BLaER1 (cell line): ENCODE measurements at regions not wholly inside any gene's neighbourhood (a gene's known extent, or its start where the extent isn't known, plus 50 kb on each side); places are given as distances from the start of the nearest gene placed in this dataset.

ENCODE experiments used
- H3K27ac ChIP-seq: shearing (Covaris generic); formaldehyde crosslinking; 2 replicates; pipeline ENCODE4 v1.8.1; 2022
- H3K27me3 ChIP-seq: shearing (Covaris generic); formaldehyde crosslinking; 2 replicates; pipeline ENCODE4 v1.8.1; 2022
- H3K36me3 ChIP-seq: shearing (Covaris generic); formaldehyde crosslinking; 2 replicates; pipeline ENCODE4 v1.8.1; 2022
- H3K4me1 ChIP-seq: shearing (Covaris generic); formaldehyde crosslinking; 2 replicates; pipeline ENCODE4 v1.8.1; 2022
- H3K4me2 ChIP-seq: shearing (Covaris generic); formaldehyde crosslinking; 2 replicates; pipeline ENCODE4 v1.8.1; 2022
- H3K4me3 ChIP-seq: shearing (Covaris generic); formaldehyde crosslinking; 2 replicates; pipeline ENCODE4 v1.8.1; 2022
- H3K9ac ChIP-seq: shearing (Covaris generic); formaldehyde crosslinking; 2 replicates; pipeline ENCODE4 v1.8.1; 2022
- H3K9me3 ChIP-seq: shearing (Covaris generic); formaldehyde crosslinking; 2 replicates; pipeline ENCODE4 v1.8.1; 2022
- H4K20me1 ChIP-seq: shearing (Covaris generic); formaldehyde crosslinking; 2 replicates; pipeline ENCODE4 v1.8.1; 2022
- Cebpa-rat ChIP-seq: shearing (Covaris generic); IDR thresholded peaks from 2 replicates; pipeline ENCODE4 v1.8.1; 2022

DNA sequence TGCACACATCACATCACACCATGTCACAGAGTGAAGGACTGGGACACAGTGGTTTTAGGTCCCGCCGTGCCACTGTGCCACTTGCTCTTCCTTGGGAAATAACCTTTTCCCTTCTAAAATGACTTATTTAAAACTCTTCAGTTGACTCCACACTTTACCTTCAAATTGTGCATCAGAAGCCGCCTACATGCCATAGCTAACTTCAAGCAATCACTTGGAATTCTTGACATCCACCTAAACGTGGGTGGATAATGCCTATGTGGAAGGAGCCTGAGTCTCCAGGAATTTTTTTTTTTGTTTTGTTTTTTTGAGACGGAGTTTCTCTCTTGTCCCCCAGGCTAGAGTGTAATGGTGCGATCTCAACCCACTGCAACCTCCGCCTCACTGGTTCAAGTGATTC lies 777.4 kb upstream of the TENM3 start:
- no peaks in the 10 kb centered on the region for H4K20me1 ChIP-seq
- no peaks in the 10 kb centered on the region for H3K36me3 ChIP-seq
- H3K9ac ChIP-seq, result no peak overlapping the region
- H3K4me1 ChIP-seq, result 0 out of 2 replicates have a peak, but pooled peaks cover 4% of the 10 kb centered on the region
- no peaks in the 10 kb centered on the region for H3K9me3 ChIP-seq
- H3K27ac ChIP-seq, result no peak overlapping the region
- TF ChIP-seq Cebpa-rat, result no peak
- H3K27me3 ChIP-seq, result no peaks in the 10 kb centered on the region
- no peak overlapping the region for H3K4me2 ChIP-seq
- H3K4me3 ChIP-seq, result no peak overlapping the region

GRCh38 chr4:181468451-181468850 lies 774.8 kb upstream of the TENM3 start:
- no peaks in the 10 kb centered on the region for H3K27me3 ChIP-seq
- H3K4me3 ChIP-seq, result no peak overlapping the region
- no peaks in the 10 kb centered on the region for H4K20me1 ChIP-seq
- no peak overlapping the region for H3K27ac ChIP-seq
- H3K4me1 ChIP-seq, result 0 out of 2 replicates have a peak, but pooled peaks cover 4% of the 10 kb centered on the region
- H3K9ac ChIP-seq, result no peak overlapping the region
- no peaks in the 10 kb centered on the region for H3K9me3 ChIP-seq
- H3K4me2 ChIP-seq, result no peak overlapping the region
- H3K36me3 ChIP-seq, result no peaks in the 10 kb centered on the region
- TF ChIP-seq Cebpa-rat, result no peak

DNA sequence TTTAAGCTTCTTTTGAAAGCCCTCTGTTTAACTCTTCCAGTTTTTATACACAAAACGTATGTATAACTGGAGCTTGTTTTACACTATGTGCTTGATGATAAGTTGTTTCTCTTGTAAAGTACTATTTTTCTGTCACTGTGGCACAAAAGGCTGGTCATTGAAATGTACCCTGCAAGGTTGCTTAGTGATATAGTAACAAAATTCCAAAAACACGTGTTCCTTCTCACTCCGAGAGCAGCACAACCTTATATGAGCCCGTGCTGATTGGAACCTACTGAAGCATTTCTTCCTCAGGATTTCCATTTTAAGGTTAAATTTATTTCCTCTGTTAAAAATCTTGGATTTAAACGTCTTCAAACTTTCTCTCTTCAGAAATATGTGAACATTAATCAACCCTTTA lies 772.9 kb upstream of the TENM3 start:
- H3K4me3 ChIP-seq, result no peak overlapping the region
- H4K20me1 ChIP-seq, result no peaks in the 10 kb centered on the region
- no peak overlapping the region for H3K4me2 ChIP-seq
- no peaks in the 10 kb centered on the region for H3K9me3 ChIP-seq
- H3K9ac ChIP-seq, result no peak overlapping the region
- no peak for TF ChIP-seq Cebpa-rat
- 0 out of 2 replicates have a peak, but pooled peaks cover 4% of the 10 kb centered on the region for H3K4me1 ChIP-seq
- no peaks in the 10 kb centered on the region for H3K36me3 ChIP-seq
- H3K27ac ChIP-seq, result no peak overlapping the region
- no peaks in the 10 kb centered on the region for H3K27me3 ChIP-seq

DNA sequence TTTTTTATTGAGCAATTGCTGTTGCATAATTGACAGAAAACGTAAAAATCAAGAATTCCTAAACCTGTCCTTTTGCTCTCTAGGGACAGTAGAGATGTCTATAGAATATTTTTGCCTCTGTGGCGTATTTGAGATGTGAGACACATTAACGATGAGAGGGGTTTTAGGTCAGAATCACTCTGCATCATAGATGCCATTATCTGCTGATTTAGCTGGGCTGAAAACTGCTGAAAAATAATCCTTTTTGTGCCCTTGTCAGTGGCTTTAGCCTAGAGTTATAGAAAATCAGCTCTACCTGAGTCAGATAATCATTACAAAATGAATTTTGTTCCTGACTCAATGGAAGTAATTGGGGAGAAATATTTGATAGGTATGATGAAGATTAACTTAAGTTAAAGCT lies 767.8 kb upstream of the TENM3 start:
- Histone ChIP-seq H3K9ac (no peak overlapping the region), H3K36me3 (no peaks in the 10 kb centered on the region), H3K4me2 (no peak overlapping the region), H3K27ac (no peak overlapping the region), H3K4me3 (no peak overlapping the region), H3K9me3 (no peaks in the 10 kb centered on the region), H3K4me1 (0 out of 2 replicates have a peak, but pooled peaks cover 2% of the 10 kb centered on the region), H4K20me1 (no peaks in the 10 kb centered on the region), H3K27me3 (no peaks in the 10 kb centered on the region)
- no peak for TF ChIP-seq Cebpa-rat

DNA sequence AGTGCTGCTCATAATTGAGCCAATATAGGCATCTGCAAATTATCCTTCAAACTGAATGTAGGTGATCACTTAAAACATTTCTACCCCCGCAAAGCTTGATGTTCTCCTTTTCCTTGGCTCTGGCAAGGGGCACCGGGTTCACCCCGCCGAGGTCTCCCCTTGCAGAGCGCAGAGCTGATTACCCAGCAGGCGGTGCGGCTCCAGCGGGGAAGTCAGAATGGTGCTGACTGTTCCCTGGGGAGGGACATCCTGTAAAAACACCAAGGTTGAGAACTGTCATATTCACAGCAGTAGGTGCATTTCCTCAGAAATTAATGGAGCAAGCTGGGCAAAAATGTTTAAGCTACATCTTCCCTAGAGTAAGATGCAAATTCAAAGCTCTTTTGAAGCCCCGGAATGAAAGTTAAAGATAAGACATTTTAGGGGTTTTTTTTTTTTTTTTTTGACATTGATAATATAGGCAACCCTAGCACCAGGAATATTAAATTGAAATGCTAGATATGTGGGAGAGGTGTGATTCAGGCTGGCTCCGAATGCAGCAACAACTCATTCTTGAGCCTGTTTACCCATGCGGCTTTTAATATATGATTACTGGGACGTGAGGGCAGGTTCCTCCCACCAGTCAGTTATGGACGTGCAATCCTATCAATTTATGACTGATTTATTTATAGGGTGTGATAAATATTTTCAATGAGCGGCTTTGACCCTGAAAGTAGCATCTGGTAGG lies 767.3 kb upstream of the TENM3 start:
- TF ChIP-seq Cebpa-rat, result no peak
- no peak overlapping the region for H3K4me3 ChIP-seq
- H4K20me1 ChIP-seq, result no peaks in the 10 kb centered on the region

DNA sequence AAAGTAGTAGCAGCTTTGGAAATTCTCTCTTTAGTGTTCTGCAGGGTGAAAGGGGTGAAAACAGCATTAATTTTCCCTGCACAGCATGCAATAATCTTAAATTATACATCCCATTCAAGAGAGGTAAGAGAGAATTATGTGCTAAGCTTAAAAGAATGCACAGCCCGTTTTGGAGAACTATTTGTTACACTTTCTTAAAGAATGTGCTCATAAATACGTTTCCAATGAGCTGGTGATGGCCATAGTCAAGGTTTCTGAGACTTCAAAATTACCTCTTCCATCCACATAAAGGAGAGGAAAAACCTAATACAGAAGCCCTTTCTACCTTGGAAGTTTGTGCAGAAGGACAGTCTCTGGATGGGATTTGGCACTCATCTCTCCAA lies 766.7 kb upstream of the TENM3 start:
- TF ChIP-seq Cebpa-rat, result no peak
- Histone ChIP-seq H3K27me3 (no peaks in the 10 kb centered on the region), H3K36me3 (no peaks in the 10 kb centered on the region), H3K4me1 (no peaks in the 10 kb centered on the region), H4K20me1 (no peaks in the 10 kb centered on the region), H3K9me3 (no peaks in the 10 kb centered on the region), H3K27ac (no peak overlapping the region), H3K9ac (no peak overlapping the region), H3K4me3 (no peak overlapping the region), H3K4me2 (no peak overlapping the region)

More for the DNA sequence above, 767.3 kb upstream of the TENM3 start:
- H3K27me3 ChIP-seq, result no peaks in the 10 kb centered on the region
- H3K4me2 ChIP-seq, result no peak overlapping the region
- no peaks in the 10 kb centered on the region for H3K36me3 ChIP-seq
- no peaks in the 10 kb centered on the region for H3K4me1 ChIP-seq
- no peak overlapping the region for H3K27ac ChIP-seq
- H3K9me3 ChIP-seq, result no peaks in the 10 kb centered on the region
- no peak overlapping the region for H3K9ac ChIP-seq

DNA sequence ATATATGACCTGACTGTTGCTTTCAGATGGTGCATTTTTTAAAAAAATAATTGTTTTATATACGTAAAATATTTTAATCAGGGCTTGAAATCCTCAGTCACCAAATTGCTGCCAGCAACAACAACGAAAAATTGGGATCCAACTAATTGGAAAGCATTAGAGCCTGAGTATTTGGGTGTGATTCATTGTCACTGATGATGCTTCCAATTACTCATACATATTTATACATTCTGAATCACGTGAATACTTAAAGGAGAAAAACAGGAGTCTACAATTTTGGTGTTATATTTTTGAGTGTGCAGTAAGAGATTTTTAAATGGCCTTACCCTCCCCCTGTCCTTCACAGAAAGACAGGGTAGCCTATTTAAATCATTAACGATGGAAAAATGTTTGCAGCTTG lies 765.6 kb upstream of the TENM3 start:
- TF ChIP-seq Cebpa-rat, result no peak
- no peaks in the 10 kb centered on the region for H4K20me1 ChIP-seq
- no peaks in the 10 kb centered on the region for H3K9me3 ChIP-seq
- no peaks in the 10 kb centered on the region for H3K4me1 ChIP-seq
- no peak overlapping the region for H3K9ac ChIP-seq
- no peaks in the 10 kb centered on the region for H3K36me3 ChIP-seq
- H3K4me2 ChIP-seq, result no peak overlapping the region
- H3K27ac ChIP-seq, result no peak overlapping the region
- H3K4me3 ChIP-seq, result no peak overlapping the region
- no peaks in the 10 kb centered on the region for H3K27me3 ChIP-seq

- no peak for TF ChIP-seq Cebpa-rat
- Histone ChIP-seq H3K27me3 (no peaks in the 10 kb centered on the region), H3K4me1 (no peaks in the 10 kb centered on the region), H3K9ac (no peak overlapping the region), H4K20me1 (no peaks in the 10 kb centered on the region), H3K27ac (no peak overlapping the region), H3K36me3 (no peaks in the 10 kb centered on the region), H3K4me3 (no peak overlapping the region), H3K4me2 (no peak overlapping the region), H3K9me3 (no peaks in the 10 kb centered on the region)
Observed at GRCh38 chr4:181478656-181479055, 764.5 kb upstream of the TENM3 start.

GRCh38 chr4:181479141-181479540 lies 764.1 kb upstream of the TENM3 start:
- Histone ChIP-seq H4K20me1 (no peaks in the 10 kb centered on the region), H3K9ac (no peak overlapping the region), H3K4me3 (no peak overlapping the region), H3K4me2 (no peak overlapping the region), H3K4me1 (no peaks in the 10 kb centered on the region), H3K27me3 (no peaks in the 10 kb centered on the region), H3K27ac (no peak overlapping the region), H3K9me3 (no peaks in the 10 kb centered on the region), H3K36me3 (no peaks in the 10 kb centered on the region)
- TF ChIP-seq Cebpa-rat, result no peak

GRCh38 chr4:181484396-181484795 lies 758.8 kb upstream of the TENM3 start:
- H3K9ac ChIP-seq, result no peak overlapping the region
- H3K4me3 ChIP-seq, result no peak overlapping the region
- H3K4me1 ChIP-seq, result no peaks in the 10 kb centered on the region
- no peak for TF ChIP-seq Cebpa-rat
- no peaks in the 10 kb centered on the region for H3K9me3 ChIP-seq
- H4K20me1 ChIP-seq, result no peaks in the 10 kb centered on the region
- H3K27me3 ChIP-seq, result no peaks in the 10 kb centered on the region
- no peaks in the 10 kb centered on the region for H3K36me3 ChIP-seq
- H3K4me2 ChIP-seq, result no peak overlapping the region
- H3K27ac ChIP-seq, result no peak overlapping the region

GRCh38 chr4:181488926-181489325 lies 754.3 kb upstream of the TENM3 start:
- H4K20me1 ChIP-seq, result no peaks in the 10 kb centered on the region
- H3K4me2 ChIP-seq, result no peak overlapping the region
- no peak overlapping the region for H3K4me3 ChIP-seq
- TF ChIP-seq Cebpa-rat, result no peak
- H3K9me3 ChIP-seq, result no peaks in the 10 kb centered on the region
- no peaks in the 10 kb centered on the region for H3K4me1 ChIP-seq
- H3K9ac ChIP-seq, result no peak overlapping the region
- no peaks in the 10 kb centered on the region for H3K36me3 ChIP-seq
- no peak overlapping the region for H3K27ac ChIP-seq
- no peaks in the 10 kb centered on the region for H3K27me3 ChIP-seq
